GM12874 (cell line): ENCODE measurements at regions not wholly inside any gene's neighbourhood (a gene's known extent, or its start where the extent isn't known, plus 50 kb on each side); places are given as distances from the start of the nearest gene placed in this dataset.

ENCODE experiments used
- TF ChIP-seq, protein P1 (sequence below): IDR thresholded peaks from 2 replicates; pipeline ENCODE4 v1.5.1; 2011; ENCODE audit warnings: low read depth, mild to moderate bottlenecking, control low read depth, low read length, moderate library complexity; ENCODE audit not compliant: insufficient read depth

DNA sequence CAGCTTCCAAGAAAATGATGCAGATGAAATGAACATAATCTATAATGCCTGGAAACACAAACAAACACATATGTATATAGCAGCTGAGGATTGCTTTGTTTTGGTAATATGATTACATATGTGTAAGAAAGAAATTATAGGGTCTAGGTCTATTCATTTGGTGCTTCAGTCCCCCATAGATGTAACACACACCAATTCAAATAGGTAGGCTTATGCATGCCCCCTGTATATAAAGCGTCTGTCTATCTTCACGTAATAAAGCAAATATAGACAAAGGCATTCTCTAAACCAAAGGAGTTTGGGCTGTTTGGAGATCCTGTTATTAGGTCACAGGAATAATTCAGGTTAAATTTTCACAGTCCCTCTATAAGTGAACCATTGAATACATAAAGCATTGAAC is 270.4 kb upstream of the SGK1 start:
- TF ChIP-seq, protein P1, sequence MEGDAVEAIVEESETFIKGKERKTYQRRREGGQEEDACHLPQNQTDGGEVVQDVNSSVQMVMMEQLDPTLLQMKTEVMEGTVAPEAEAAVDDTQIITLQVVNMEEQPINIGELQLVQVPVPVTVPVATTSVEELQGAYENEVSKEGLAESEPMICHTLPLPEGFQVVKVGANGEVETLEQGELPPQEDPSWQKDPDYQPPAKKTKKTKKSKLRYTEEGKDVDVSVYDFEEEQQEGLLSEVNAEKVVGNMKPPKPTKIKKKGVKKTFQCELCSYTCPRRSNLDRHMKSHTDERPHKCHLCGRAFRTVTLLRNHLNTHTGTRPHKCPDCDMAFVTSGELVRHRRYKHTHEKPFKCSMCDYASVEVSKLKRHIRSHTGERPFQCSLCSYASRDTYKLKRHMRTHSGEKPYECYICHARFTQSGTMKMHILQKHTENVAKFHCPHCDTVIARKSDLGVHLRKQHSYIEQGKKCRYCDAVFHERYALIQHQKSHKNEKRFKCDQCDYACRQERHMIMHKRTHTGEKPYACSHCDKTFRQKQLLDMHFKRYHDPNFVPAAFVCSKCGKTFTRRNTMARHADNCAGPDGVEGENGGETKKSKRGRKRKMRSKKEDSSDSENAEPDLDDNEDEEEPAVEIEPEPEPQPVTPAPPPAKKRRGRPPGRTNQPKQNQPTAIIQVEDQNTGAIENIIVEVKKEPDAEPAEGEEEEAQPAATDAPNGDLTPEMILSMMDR: no peak

DNA sequence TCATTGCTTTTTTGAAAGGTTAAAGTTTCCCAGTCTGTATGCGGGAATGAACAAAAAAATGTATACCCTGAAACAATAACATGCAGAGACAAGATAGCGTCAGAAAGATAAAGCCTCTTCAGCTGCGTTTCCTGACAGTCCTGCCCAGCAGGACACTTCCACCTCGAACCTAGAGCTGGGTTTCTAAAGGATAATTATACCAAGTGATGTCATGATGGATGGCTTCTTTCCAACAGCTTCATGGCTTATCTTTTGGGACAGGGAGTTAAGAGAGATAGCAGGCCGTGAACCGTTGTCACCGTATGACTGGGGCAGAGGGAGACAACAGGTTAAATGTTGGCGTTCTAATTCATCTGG is 267.6 kb upstream of the SGK1 start:
- TF ChIP-seq, protein P1: no peak

DNA sequence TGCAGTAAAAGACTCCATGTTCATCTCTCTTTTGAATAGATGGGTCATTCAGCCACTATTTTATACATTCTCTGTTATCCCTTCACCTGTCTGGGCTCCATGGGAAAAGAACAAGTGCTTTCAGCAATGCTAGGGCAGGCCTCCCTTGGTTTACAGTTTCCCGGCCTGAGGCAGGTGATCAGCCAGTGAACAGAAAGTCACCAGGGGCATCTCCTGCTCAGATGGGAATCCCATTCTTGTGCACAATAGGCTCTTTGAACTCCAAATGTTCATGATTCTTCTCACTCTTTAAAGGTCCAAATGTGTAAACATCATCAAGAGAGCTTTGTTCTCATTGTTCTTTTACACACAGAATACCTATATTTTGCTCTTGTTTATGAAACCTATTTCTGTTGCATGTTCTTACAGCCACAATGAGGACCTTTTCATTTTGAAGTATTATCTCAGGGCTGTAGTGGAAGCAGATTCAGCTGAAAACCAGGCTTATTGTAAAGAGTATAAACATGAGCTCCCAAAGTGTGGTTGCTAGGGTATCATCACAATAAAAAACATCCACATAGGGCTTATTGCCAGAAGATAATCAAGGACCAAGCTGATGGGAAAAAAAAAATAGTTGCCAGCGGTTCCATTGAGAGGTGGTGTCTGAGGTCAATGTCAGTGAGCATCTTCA is 267.1 kb upstream of the SGK1 start:
- TF ChIP-seq, protein P1: no peak

DNA sequence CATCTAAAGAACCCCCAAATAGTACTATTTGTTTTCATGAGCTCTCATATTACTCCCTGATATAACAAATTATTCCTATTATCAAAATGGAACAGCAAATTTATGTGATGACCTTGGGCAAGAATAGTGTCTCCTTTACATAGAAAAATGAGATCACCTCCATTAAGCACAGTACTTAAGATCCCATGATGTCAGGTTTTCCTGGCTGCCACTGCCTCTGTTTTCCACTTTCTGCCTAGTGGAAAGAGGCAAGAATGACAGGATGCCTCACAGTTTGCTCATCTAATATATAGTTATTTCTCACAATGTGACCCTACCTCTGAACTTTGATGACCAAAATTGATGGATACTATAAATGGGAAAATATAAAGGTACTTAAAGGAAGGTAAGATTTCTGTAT is 260.1 kb upstream of the SGK1 start:
- TF ChIP-seq, protein P1: no peak

DNA sequence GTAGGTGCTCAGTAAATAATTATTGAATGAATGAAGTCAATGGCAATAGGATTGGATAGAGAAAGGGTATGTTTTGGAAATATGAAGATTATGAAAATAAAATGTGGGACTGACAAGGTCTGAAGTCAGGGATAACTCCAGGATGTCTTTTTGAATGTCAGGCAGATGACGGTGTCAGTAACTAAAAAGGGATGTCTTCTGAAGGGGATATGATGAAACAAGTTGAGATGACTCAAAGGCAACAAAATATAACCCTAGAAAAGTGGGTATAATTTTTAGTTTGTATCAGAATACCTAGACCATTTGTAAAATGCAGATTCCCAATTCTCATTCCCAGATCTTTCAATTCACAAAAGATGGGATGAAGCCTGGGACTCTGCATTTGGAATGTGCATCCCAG is 257.3 kb upstream of the SGK1 start:
- TF ChIP-seq, protein P1: no peak

DNA sequence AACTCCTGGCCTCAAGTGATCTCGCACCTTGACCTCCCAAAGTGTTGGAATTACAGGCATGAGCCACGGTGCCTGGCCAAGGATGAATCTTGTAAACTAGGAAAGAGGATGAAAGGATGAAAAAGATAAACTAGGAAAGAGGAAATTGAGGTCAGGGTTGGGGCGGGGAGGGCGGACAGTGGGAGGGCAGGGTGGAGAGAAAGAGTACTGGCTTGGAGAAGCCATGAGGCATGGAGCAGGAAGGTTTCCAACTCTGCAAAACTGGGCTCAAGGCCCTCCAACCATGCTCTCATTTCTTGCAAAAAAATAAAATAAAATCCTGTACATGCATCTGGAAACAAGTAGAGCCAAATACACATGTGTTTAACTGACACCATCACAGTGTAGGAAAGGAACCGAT is 256.6 kb upstream of the SGK1 start:
- TF ChIP-seq, protein P1: no peak

DNA sequence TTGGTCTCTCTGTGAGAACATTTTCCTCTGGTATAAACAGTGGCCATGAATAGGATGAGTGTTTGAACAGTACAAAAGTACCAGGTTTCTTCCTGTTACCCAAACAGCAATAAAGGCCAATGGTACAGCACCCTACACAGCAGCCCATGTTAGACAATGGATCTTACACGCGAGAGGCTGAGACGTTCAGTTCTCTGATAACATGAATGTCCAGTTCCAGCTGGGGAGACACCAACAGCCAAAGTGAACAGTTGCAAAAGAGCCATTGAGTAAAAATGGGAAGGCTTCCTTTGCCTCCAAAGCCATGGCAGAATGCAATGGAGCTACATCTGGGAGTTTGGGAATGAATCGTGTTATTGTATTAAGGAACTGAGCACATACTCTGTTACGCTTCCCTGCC is 246.8 kb upstream of the SGK1 start:
- TF ChIP-seq, protein P1: no peak
